Ovary (tissue), 3 donors: ENCODE measurements at regions not wholly inside any gene's neighbourhood (a gene's known extent, or its start where the extent isn't known, plus 50 kb on each side); places are given as distances from the start of the nearest gene placed in this dataset.

Source experiments
- CTCF ChIP-seq, 3 donors: fragments of 450-650 bp in 2 of 3; fragments of 200-600 bp in 1 of 3; IDR thresholded peaks; one replicate each; pipeline versions ENCODE4 v1.5.1 to v1.8.0; 2016 to 2022; ENCODE audit warnings: antibody characterized with exemption in 3 of 3, mild to moderate bottlenecking in 1 of 3
- POLR2A ChIP-seq: fragments of 450-650 bp; IDR thresholded peaks from one replicate; pipeline ENCODE4 v1.6.1; 2017; ENCODE audit warnings: antibody characterized with exemption, mild to moderate bottlenecking, moderate library complexity
- donor health status: DM: no; HTN: no; CAD: no.

DNA sequence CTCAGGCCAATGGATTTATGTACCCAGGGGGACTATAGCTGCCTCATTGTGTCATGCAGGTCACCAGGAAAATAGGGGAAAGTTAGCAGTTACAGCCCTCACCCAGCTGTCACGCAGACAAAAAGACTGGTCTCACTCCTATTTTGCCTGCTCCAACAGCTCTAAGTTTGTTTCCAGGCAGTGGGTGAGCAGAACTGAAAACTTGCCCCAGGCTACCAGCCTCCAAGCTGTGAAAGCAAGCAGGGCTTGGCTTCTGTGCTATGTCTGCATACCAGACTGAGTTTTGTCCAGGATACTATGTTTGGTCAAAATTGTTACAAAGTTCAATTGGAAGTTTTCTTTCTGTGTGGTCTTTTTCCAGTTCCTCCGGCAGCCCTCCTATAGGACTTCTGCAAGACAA lies 628.4 kb downstream of the FAM133A start:
- TF ChIP-seq CTCF (IDR thresholded peaks at IDR 0.05) = no peak
- TF ChIP-seq POLR2A = no peak
